ENCODE measurements at regions not wholly inside any gene's neighbourhood (a gene's known extent, or its start where the extent isn't known, plus 50 kb on each side); places are given as distances from the start of the nearest gene placed in this dataset.

DNA sequence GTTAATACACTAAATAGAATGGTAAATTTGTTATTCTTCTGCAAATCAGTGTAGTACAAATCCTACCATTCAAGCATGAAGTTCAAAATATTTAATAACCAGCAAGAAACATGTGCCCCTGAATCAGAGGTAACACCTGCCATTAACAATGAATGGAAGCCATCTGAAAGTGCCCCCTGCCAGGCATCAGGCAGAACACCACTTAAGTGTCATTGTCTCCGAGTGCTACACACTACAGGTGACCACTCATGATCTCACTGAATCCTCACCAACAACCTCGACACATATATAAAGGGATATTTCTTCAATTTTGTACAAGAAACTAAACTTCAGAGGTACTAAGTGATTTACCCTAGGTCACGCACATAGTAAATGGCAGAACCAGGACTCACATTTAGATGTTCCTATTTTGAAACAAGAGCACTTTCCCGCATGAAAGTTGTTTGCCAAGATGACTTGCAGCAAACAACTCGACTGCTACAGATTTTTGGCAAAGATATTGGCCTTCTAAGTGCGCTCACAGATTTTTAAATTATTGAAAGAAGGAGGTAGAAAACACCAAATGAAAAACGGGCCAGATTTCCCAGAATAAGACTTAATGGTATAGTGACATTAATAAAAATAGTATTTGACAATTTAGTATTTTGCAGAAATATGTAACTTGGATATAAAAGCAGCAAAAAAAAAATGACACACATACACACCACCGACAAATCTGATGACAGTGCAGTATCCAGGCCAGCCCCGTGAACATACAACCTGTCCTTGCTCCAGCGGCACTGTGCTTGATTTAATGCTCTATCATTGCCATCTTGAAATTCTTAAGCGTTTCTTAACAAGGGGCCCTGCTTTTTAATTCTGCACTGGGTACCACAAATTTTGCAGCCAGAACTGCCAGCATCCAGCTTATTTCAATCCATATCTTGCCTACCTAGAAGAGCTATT is 274.5 kb downstream of the ALDH8A1 start:
- no peak overlapping the region for H4K91ac ChIP-seq (ENCODE audit: low read depth, low read length, poor library complexity)

GRCh38 chr6:134674562-134674961 is 275.3 kb downstream of the ALDH8A1 start:
- Histone ChIP-seq H2BK5ac (ENCODE audit: low read length) (no peak overlapping the region), H3K4me3 (ENCODE audit: low read length in 2 of 2) (no peak overlapping the region), H2BK15ac (ENCODE audit: low read length) (no peak overlapping the region), H3K4me2 (ENCODE audit: insufficient read depth, low read length, poor library complexity, severe bottlenecking) (no peak overlapping the region), H3K27me3 (ENCODE audit: control insufficient read depth in 3 of 3, insufficient read depth in 3 of 3, low read depth in 1 of 3, low read length in 3 of 3) (no peaks in the 10 kb centered on the region), H3K36me3 (replicated peaks in 1 of 2; ENCODE audit: control insufficient read depth in 2 of 2, insufficient read depth in 2 of 2, low read length in 2 of 2) (no peaks in the 10 kb centered on the region), H4K8ac (ENCODE audit: low read depth, low read length) (no peak overlapping the region), H2AFZ (ENCODE audit: low read length) (no peak overlapping the region), H3K27ac (replicated peaks; ENCODE audit: low read length) (no peak overlapping the region), H2BK120ac (ENCODE audit: low read depth, low read length) (no peak overlapping the region), H3K18ac (ENCODE audit: low read length) (no peak overlapping the region), H3K9ac (ENCODE audit: low read depth, low read length, poor library complexity) (no peak overlapping the region), H2BK12ac (ENCODE audit: low read length) (no peak overlapping the region), H3K23ac (ENCODE audit: low read depth, low read length, poor library complexity) (no peak overlapping the region), H3K14ac (ENCODE audit: low read length) (no peak overlapping the region), H3K4me1 (ENCODE audit: control insufficient read depth in 2 of 2, insufficient read depth in 1 of 2, low read depth in 1 of 2, low read length in 2 of 2) (peaks cover 0 to 4% of the 10 kb centered on the region in 2 donors), H3K9me3 (replicated peaks in 1 of 2; ENCODE audit: control insufficient read depth in 2 of 2, insufficient read depth in 1 of 2, low read depth in 1 of 2, low read length in 2 of 2) (no peaks in the 10 kb centered on the region), H2AK5ac (ENCODE audit: low read depth, low read length) (no peak overlapping the region), H3K79me1 (ENCODE audit: low read depth, low read length) (no peaks in the 10 kb centered on the region), H4K91ac (ENCODE audit: low read depth, low read length, poor library complexity) (no peak overlapping the region), H3K4ac (ENCODE audit: low read length) (no peak overlapping the region)
- DNase-seq (ENCODE audit: low spot score): no peak
- WGBS, 2 donors (ENCODE audit: extremely low coverage in 2 of 2, insufficient read length in 2 of 2, insufficient replicate concordance in 1 of 2): no CpG with 5 or more reads among the region's 2 CpGs

More for the DNA sequence above, 274.5 kb downstream of the ALDH8A1 start:
- Histone ChIP-seq H3K14ac (ENCODE audit: low read length) (no peak overlapping the region), H3K4ac (ENCODE audit: low read length) (no peak overlapping the region), H3K79me1 (ENCODE audit: low read depth, low read length) (no peaks in the 10 kb centered on the region), H3K23ac (ENCODE audit: low read depth, low read length, poor library complexity) (no peak overlapping the region), H2BK12ac (ENCODE audit: low read length) (no peak overlapping the region), H4K8ac (ENCODE audit: low read depth, low read length) (no peak overlapping the region), H3K9ac (ENCODE audit: low read depth, low read length, poor library complexity) (no peak overlapping the region), H3K18ac (ENCODE audit: low read length) (no peak overlapping the region), H2BK5ac (ENCODE audit: low read length) (no peak overlapping the region), H3K36me3 (replicated peaks in 1 of 2; ENCODE audit: control insufficient read depth in 2 of 2, insufficient read depth in 2 of 2, low read length in 2 of 2) (no peaks in the 10 kb centered on the region), H3K4me1 (ENCODE audit: control insufficient read depth in 2 of 2, insufficient read depth in 1 of 2, low read depth in 1 of 2, low read length in 2 of 2) (peaks cover 0 to 4% of the 10 kb centered on the region in 2 donors), H2AK5ac (ENCODE audit: low read depth, low read length) (no peak overlapping the region), H2BK15ac (ENCODE audit: low read length) (no peak overlapping the region), H2AFZ (ENCODE audit: low read length) (no peak overlapping the region), H3K27ac (replicated peaks; ENCODE audit: low read length) (no peak overlapping the region), H3K9me3 (replicated peaks in 1 of 2; ENCODE audit: control insufficient read depth in 2 of 2, insufficient read depth in 1 of 2, low read depth in 1 of 2, low read length in 2 of 2) (no peaks in the 10 kb centered on the region), H3K4me2 (ENCODE audit: insufficient read depth, low read length, poor library complexity, severe bottlenecking) (no peak overlapping the region), H3K4me3 (ENCODE audit: low read length in 2 of 2) (no peak overlapping the region), H3K27me3 (ENCODE audit: control insufficient read depth in 3 of 3, insufficient read depth in 3 of 3, low read depth in 1 of 3, low read length in 3 of 3) (no peaks in the 10 kb centered on the region), H2BK120ac (ENCODE audit: low read depth, low read length) (no peak overlapping the region)
- DNase-seq (ENCODE audit: low spot score): no peak
- WGBS, 2 donors (ENCODE audit: extremely low coverage in 2 of 2, insufficient read length in 2 of 2, insufficient replicate concordance in 1 of 2): no CpG with 5 or more reads among the region's 11 CpGs

GRCh38 chr6:134669485-134669884 is 280.4 kb downstream of the ALDH8A1 start:
- no peak for DNase-seq (ENCODE audit: low spot score)
- no peak overlapping the region for H2AK5ac ChIP-seq (ENCODE audit: low read depth, low read length)
- no peak overlapping the region for H3K23ac ChIP-seq (ENCODE audit: low read depth, low read length, poor library complexity)
- no peak overlapping the region for H3K27ac ChIP-seq (replicated peaks; ENCODE audit: low read length)
- no peak overlapping the region for H2BK5ac ChIP-seq (ENCODE audit: low read length)
- no peaks in the 10 kb centered on the region for H3K27me3 ChIP-seq (ENCODE audit: control insufficient read depth in 3 of 3, insufficient read depth in 3 of 3, low read depth in 1 of 3, low read length in 3 of 3)
- H3K36me3 ChIP-seq (replicated peaks in 1 of 2; ENCODE audit: control insufficient read depth in 2 of 2, insufficient read depth in 2 of 2, low read length in 2 of 2): no peaks in the 10 kb centered on the region
- H2BK12ac ChIP-seq (ENCODE audit: low read length): no peak overlapping the region
- H4K91ac ChIP-seq (ENCODE audit: low read depth, low read length, poor library complexity): no peak overlapping the region
- H3K4me1 ChIP-seq (ENCODE audit: control insufficient read depth in 2 of 2, insufficient read depth in 1 of 2, low read depth in 1 of 2, low read length in 2 of 2): no peaks in the 10 kb centered on the region
- H3K4me3 ChIP-seq (ENCODE audit: low read length in 2 of 2): no peak overlapping the region
- no peak overlapping the region for H2AFZ ChIP-seq (ENCODE audit: low read length)
- H3K79me1 ChIP-seq (ENCODE audit: low read depth, low read length): no peaks in the 10 kb centered on the region
- H3K4me2 ChIP-seq (ENCODE audit: insufficient read depth, low read length, poor library complexity, severe bottlenecking): no peak overlapping the region
- H3K9ac ChIP-seq (ENCODE audit: low read depth, low read length, poor library complexity): no peak overlapping the region
- H2BK120ac ChIP-seq (ENCODE audit: low read depth, low read length): no peak overlapping the region
- H3K4ac ChIP-seq (ENCODE audit: low read length): no peak overlapping the region
- no peaks in the 10 kb centered on the region for H3K9me3 ChIP-seq (replicated peaks in 1 of 2; ENCODE audit: control insufficient read depth in 2 of 2, insufficient read depth in 1 of 2, low read depth in 1 of 2, low read length in 2 of 2)
- H4K8ac ChIP-seq (ENCODE audit: low read depth, low read length): no peak overlapping the region
- no peak overlapping the region for H2BK15ac ChIP-seq (ENCODE audit: low read length)
- H3K18ac ChIP-seq (ENCODE audit: low read length): no peak overlapping the region
- H3K14ac ChIP-seq (ENCODE audit: low read length): no peak overlapping the region

- H3K9ac ChIP-seq (ENCODE audit: low read depth, low read length, poor library complexity): no peak overlapping the region
These were observed 282.8 kb downstream of the ALDH8A1 start for GRCh38 chr6:134667111-134667510.

More at GRCh38 chr6:134667111-134667510, 282.8 kb downstream of the ALDH8A1 start:
- Histone ChIP-seq H3K79me1 (ENCODE audit: low read depth, low read length) (no peaks in the 10 kb centered on the region), H2AK5ac (ENCODE audit: low read depth, low read length) (no peak overlapping the region), H2BK5ac (ENCODE audit: low read length) (no peak overlapping the region), H2BK15ac (ENCODE audit: low read length) (no peak overlapping the region), H2BK12ac (ENCODE audit: low read length) (no peak overlapping the region), H3K4ac (ENCODE audit: low read length) (no peak overlapping the region), H3K4me2 (ENCODE audit: insufficient read depth, low read length, poor library complexity, severe bottlenecking) (no peak overlapping the region), H3K23ac (ENCODE audit: low read depth, low read length, poor library complexity) (no peak overlapping the region), H3K27me3 (ENCODE audit: control insufficient read depth in 3 of 3, insufficient read depth in 3 of 3, low read depth in 1 of 3, low read length in 3 of 3) (no peaks in the 10 kb centered on the region), H3K18ac (ENCODE audit: low read length) (no peak overlapping the region), H3K36me3 (replicated peaks in 1 of 2; ENCODE audit: control insufficient read depth in 2 of 2, insufficient read depth in 2 of 2, low read length in 2 of 2) (no peaks in the 10 kb centered on the region), H3K9me3 (replicated peaks in 1 of 2; ENCODE audit: control insufficient read depth in 2 of 2, insufficient read depth in 1 of 2, low read depth in 1 of 2, low read length in 2 of 2) (no peaks in the 10 kb centered on the region), H3K14ac (ENCODE audit: low read length) (no peak overlapping the region), H2BK120ac (ENCODE audit: low read depth, low read length) (no peak overlapping the region), H3K4me1 (ENCODE audit: control insufficient read depth in 2 of 2, insufficient read depth in 1 of 2, low read depth in 1 of 2, low read length in 2 of 2) (peaks cover 0 to 3% of the 10 kb centered on the region in 2 donors), H2AFZ (ENCODE audit: low read length) (no peak overlapping the region), H4K8ac (ENCODE audit: low read depth, low read length) (no peak overlapping the region), H3K27ac (replicated peaks; ENCODE audit: low read length) (no peak overlapping the region), H4K91ac (ENCODE audit: low read depth, low read length, poor library complexity) (no peak overlapping the region), H3K4me3 (ENCODE audit: low read length in 2 of 2) (no peak overlapping the region)
- 100% methylated on average over 1 of the region's 2 CpGs; no CpG with 5 or more reads in 1 of the 2 donors for WGBS, 2 donors (ENCODE audit: extremely low coverage in 2 of 2, insufficient read length in 2 of 2, insufficient replicate concordance in 1 of 2)
- no peak for DNase-seq (ENCODE audit: low spot score)

All from neuronal stem cell (in vitro differentiated cells).